ENCODE measurements at regions not wholly inside any gene's neighbourhood (a gene's known extent, or its start where the extent isn't known, plus 50 kb on each side); places are given as distances from the start of the nearest gene placed in this dataset.

DNA sequence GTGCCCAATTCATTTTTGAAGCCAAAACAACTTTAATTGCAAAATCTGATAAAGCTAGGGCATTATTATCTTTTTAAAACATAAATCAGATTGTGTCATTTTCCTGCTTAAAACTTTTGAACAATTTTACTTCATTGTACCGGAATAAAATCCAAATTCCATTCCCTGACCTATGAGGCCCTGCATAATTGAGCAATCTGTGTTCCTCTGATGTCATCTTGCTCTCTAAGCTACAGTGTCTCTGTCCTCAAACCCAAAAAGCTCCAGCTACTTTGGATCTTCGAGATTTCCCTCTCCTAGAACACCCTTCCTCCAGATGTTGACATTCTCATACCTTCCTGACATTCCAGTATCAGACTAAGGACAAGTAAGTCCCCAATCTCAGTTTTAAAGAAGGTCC lies 395.9 kb downstream of the LRATD1 start:
- H3K4me1 ChIP-seq (ENCODE audit: control insufficient read depth, insufficient read depth, low read length) = no peaks in the 10 kb centered on the region
- H3K36me3 ChIP-seq (ENCODE audit: control insufficient read depth in 2 of 2, insufficient read depth in 1 of 2, low read length in 2 of 2) = no peaks in the 10 kb centered on the region
- ChIA-PET POLR2A (no interaction called here), CTCF (no interaction called here)
- TF ChIP-seq SP3 (tag by site-specific recombination; IDR thresholded peaks at IDR 0.05) (no peak), ZFHX2 (tag by site-specific recombination; conservative IDR thresholded peaks at IDR 0.05) (no peak), ZNF132 (tag by site-specific recombination; IDR thresholded peaks at IDR 0.05; ENCODE audit: borderline replicate concordance) (no peak), KLF1 (tag by site-specific recombination; IDR thresholded peaks at IDR 0.05) (no peak), ZNF423 (tag by site-specific recombination; IDR thresholded peaks at IDR 0.05) (no peak), MZF1 (tag by site-specific recombination; IDR thresholded peaks at IDR 0.05; ENCODE audit: borderline replicate concordance) (no peak), ZNF600 (tag by site-specific recombination; IDR thresholded peaks at IDR 0.05) (no peak), ZNF23 (tag by site-specific recombination; IDR thresholded peaks at IDR 0.05; ENCODE audit: borderline replicate concordance) (no peak), ZNF837 (tag by site-specific recombination; IDR thresholded peaks at IDR 0.05) (no peak)
- TF ChIP-seq, protein P1, sequence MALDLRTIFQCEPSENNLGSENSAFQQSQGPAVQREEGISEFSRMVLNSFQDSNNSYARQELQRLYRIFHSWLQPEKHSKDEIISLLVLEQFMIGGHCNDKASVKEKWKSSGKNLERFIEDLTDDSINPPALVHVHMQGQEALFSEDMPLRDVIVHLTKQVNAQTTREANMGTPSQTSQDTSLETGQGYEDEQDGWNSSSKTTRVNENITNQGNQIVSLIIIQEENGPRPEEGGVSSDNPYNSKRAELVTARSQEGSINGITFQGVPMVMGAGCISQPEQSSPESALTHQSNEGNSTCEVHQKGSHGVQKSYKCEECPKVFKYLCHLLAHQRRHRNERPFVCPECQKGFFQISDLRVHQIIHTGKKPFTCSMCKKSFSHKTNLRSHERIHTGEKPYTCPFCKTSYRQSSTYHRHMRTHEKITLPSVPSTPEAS (tag by site-specific recombination; IDR thresholded peaks at IDR 0.05) = no peak
- H3K27ac ChIP-seq (ENCODE audit: extremely low read depth, low read depth, low read length) = no peak overlapping the region
- H3K9me3 ChIP-seq (ENCODE audit: control insufficient read depth, insufficient read depth, low read depth, low read length) = no peaks in the 10 kb centered on the region
- H3K4me3 ChIP-seq (ENCODE audit: low read depth, low read length) = no peak overlapping the region

DNA sequence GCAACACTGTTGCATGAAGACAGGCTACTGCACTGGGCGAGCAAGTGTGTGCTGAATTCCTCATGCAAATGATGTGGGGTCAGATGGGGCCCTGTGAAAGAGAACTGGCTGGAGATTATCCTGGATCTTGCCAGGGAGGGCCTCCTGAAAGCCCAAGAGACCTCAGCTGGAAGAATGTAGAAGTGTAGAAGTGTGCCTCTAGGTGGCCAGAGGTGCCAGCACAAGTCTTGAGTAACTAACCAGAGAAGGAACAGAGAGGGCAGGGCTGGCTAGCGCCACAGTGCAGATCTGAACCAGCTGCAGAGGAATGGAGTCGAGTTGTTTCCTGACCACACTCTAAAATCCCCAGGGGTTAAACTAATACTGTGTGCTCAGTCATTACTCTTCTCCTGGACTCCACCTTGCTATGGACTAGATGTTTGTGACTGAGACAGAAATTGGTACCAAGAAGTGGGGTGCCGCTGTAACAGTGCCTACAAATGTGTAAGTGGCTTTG lies 399.3 kb downstream of the LRATD1 start:
- TF ChIP-seq ZBTB20 (tag by site-specific recombination; IDR thresholded peaks at IDR 0.05) = no peak
- TF ChIP-seq ZNF37A (tag by site-specific recombination; IDR thresholded peaks at IDR 0.05) = no peak
- no peak for TF ChIP-seq ZNF112 (tag by site-specific recombination; IDR thresholded peaks at IDR 0.05)
- TF ChIP-seq GLI4 (tag by site-specific recombination; IDR thresholded peaks at IDR 0.05) = no peak
- no peak for TF ChIP-seq ZNF544 (tag by site-specific recombination; IDR thresholded peaks at IDR 0.05)
- TF ChIP-seq ZNF529 (tag by site-specific recombination; IDR thresholded peaks at IDR 0.05; ENCODE audit: insufficient replicate concordance) = no peak
- no peak for TF ChIP-seq ZNF174 (tag by site-specific recombination; IDR thresholded peaks at IDR 0.05)
- ChIA-PET CTCF (no interaction called here), POLR2A (no interaction called here)
- Histone ChIP-seq H3K27ac (ENCODE audit: extremely low read depth, low read depth, low read length) (no peak overlapping the region), H3K36me3 (ENCODE audit: control insufficient read depth in 2 of 2, insufficient read depth in 1 of 2, low read length in 2 of 2) (no peaks in the 10 kb centered on the region), H3K4me1 (ENCODE audit: control insufficient read depth, insufficient read depth, low read length) (no peaks in the 10 kb centered on the region), H3K4me3 (ENCODE audit: low read depth, low read length) (no peak overlapping the region), H3K9me3 (ENCODE audit: control insufficient read depth, insufficient read depth, low read depth, low read length) (no peaks in the 10 kb centered on the region)

DNA sequence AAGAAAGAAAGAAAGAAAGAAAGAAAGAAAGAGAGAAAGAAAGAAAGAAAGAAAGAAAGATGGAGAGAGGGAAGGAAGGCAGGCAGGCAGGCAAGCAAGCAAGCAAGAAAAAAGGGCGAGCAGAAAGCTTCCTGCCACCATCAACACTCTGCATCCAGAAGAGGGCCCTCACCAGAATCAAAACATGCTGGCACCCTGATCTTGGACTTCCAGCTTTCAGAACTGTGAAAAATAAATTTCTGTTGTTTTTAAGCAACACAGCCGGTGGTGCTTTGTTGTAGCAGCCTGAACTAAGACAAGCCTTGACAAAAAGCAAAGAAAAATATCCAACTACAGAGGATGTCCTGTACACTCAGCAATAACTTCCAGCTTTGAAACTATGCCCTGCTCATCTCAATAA lies 401.7 kb downstream of the LRATD1 start:
- POLR2A ChIA-PET = no interaction called here
- no peaks in the 10 kb centered on the region for H3K4me1 ChIP-seq (ENCODE audit: control insufficient read depth, insufficient read depth, low read length)
- no peaks in the 10 kb centered on the region for H3K9me3 ChIP-seq (ENCODE audit: control insufficient read depth, insufficient read depth, low read depth, low read length)
- no peaks in the 10 kb centered on the region for H3K36me3 ChIP-seq (ENCODE audit: control insufficient read depth in 2 of 2, insufficient read depth in 1 of 2, low read length in 2 of 2)
- no peak overlapping the region for H3K4me3 ChIP-seq (ENCODE audit: low read depth, low read length)
- H3K27ac ChIP-seq (ENCODE audit: extremely low read depth, low read depth, low read length) = no peak overlapping the region
- CTCF ChIA-PET = interaction anchor here (1.0 kb wide), 1 partner anchor 131 kb away, joined by 4 read pairs; no protein-coding TSS in a partner anchor
- no peak for TF ChIP-seq ZNF292 (tag by site-specific recombination; IDR thresholded peaks at IDR 0.05; ENCODE audit: borderline replicate concordance, low read depth)
- TF ChIP-seq, protein P1 (tag by site-specific recombination; IDR thresholded peaks at IDR 0.05) = no peak
- no peak for TF ChIP-seq ZNF133 (tag by site-specific recombination; IDR thresholded peaks at IDR 0.05)
- TF ChIP-seq ZNF626 (tag by site-specific recombination; IDR thresholded peaks at IDR 0.05) = no peak
- TF ChIP-seq ZNF23 (tag by site-specific recombination; IDR thresholded peaks at IDR 0.05; ENCODE audit: borderline replicate concordance) = no peak
- TF ChIP-seq, protein P2, sequence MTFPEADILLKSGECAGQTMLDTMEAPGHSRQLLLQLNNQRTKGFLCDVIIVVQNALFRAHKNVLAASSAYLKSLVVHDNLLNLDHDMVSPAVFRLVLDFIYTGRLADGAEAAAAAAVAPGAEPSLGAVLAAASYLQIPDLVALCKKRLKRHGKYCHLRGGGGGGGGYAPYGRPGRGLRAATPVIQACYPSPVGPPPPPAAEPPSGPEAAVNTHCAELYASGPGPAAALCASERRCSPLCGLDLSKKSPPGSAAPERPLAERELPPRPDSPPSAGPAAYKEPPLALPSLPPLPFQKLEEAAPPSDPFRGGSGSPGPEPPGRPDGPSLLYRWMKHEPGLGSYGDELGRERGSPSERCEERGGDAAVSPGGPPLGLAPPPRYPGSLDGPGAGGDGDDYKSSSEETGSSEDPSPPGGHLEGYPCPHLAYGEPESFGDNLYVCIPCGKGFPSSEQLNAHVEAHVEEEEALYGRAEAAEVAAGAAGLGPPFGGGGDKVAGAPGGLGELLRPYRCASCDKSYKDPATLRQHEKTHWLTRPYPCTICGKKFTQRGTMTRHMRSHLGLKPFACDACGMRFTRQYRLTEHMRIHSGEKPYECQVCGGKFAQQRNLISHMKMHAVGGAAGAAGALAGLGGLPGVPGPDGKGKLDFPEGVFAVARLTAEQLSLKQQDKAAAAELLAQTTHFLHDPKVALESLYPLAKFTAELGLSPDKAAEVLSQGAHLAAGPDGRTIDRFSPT (tag by site-specific recombination; IDR thresholded peaks at IDR 0.05) = no peak
- TF ChIP-seq, protein P3, sequence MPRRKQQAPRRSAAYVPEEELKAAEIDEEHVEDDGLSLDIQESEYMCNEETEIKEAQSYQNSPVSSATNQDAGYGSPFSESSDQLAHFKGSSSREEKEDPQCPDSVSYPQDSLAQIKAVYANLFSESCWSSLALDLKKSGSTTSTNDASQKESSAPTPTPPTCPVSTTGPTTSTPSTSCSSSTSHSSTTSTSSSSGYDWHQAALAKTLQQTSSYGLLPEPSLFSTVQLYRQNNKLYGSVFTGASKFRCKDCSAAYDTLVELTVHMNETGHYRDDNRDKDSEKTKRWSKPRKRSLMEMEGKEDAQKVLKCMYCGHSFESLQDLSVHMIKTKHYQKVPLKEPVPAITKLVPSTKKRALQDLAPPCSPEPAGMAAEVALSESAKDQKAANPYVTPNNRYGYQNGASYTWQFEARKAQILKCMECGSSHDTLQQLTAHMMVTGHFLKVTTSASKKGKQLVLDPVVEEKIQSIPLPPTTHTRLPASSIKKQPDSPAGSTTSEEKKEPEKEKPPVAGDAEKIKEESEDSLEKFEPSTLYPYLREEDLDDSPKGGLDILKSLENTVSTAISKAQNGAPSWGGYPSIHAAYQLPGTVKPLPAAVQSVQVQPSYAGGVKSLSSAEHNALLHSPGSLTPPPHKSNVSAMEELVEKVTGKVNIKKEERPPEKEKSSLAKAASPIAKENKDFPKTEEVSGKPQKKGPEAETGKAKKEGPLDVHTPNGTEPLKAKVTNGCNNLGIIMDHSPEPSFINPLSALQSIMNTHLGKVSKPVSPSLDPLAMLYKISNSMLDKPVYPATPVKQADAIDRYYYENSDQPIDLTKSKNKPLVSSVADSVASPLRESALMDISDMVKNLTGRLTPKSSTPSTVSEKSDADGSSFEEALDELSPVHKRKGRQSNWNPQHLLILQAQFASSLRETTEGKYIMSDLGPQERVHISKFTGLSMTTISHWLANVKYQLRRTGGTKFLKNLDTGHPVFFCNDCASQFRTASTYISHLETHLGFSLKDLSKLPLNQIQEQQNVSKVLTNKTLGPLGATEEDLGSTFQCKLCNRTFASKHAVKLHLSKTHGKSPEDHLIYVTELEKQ (tag by site-specific recombination; IDR thresholded peaks at IDR 0.05; ENCODE audit: borderline replicate concordance) = no peak
- TF ChIP-seq, protein P4, sequence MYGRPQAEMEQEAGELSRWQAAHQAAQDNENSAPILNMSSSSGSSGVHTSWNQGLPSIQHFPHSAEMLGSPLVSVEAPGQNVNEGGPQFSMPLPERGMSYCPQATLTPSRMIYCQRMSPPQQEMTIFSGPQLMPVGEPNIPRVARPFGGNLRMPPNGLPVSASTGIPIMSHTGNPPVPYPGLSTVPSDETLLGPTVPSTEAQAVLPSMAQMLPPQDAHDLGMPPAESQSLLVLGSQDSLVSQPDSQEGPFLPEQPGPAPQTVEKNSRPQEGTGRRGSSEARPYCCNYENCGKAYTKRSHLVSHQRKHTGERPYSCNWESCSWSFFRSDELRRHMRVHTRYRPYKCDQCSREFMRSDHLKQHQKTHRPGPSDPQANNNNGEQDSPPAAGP (tag by site-specific recombination; IDR thresholded peaks at IDR 0.05) = no peak
- no peak for TF ChIP-seq ZNF146 (tag by site-specific recombination; IDR thresholded peaks at IDR 0.05)

All from HEK293 (cell line).